ENCODE measurements at regions not wholly inside any gene's neighbourhood (a gene's known extent, or its start where the extent isn't known, plus 50 kb on each side); places are given as distances from the start of the nearest gene placed in this dataset.
"Not testable (repeated sequence)": the region's sequence is repeated elsewhere in the genome, so short reads cannot be mapped to it uniquely, and the experiment has no call there.

DNA sequence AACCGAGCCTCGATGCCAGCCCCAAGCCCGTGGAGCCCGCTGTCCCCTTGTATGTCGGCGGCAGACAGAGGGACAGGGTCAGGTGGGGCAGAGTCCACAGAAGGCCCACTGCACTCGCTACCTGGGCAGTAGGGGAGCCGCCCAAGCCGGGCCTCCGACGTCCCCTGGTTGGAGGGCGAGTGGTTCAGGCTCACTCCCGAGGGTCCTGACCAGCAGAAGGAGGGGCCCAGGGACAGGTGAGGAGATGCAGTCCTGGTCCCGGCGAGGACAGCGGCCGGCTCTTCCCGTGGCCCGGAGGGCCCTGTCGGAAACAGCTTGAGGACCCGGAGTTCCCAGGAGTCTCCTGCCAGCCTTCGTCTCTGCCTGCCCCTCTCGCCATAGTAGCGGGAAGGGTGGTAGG, 216.7 kb upstream of the SFSWAP start:
- no peak for DNase-seq

- no peak for DNase-seq
Measured at GRCh38 chr12:131494741-131495524, 216.0 kb upstream of the SFSWAP start.

DNA sequence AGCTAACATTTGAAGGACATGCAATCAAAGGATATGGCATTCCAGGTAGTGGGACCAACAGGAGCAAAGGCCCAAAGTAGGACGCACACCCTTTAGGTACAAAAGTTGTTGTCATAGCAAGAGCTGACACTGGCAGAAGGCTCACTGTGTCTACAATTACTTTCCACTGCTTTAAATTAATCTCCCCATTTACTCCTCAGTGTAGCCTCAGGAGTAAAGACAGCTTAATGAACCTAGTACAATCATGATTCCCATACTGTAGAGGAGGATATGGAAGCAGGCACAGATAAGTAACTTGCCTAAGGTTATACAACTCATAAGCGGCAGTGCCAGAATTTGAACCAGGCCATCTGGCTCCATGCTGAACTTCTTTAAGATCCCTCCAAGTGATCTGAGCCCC, 212.9 kb upstream of the SFSWAP start:
- no peak for DNase-seq

DNA sequence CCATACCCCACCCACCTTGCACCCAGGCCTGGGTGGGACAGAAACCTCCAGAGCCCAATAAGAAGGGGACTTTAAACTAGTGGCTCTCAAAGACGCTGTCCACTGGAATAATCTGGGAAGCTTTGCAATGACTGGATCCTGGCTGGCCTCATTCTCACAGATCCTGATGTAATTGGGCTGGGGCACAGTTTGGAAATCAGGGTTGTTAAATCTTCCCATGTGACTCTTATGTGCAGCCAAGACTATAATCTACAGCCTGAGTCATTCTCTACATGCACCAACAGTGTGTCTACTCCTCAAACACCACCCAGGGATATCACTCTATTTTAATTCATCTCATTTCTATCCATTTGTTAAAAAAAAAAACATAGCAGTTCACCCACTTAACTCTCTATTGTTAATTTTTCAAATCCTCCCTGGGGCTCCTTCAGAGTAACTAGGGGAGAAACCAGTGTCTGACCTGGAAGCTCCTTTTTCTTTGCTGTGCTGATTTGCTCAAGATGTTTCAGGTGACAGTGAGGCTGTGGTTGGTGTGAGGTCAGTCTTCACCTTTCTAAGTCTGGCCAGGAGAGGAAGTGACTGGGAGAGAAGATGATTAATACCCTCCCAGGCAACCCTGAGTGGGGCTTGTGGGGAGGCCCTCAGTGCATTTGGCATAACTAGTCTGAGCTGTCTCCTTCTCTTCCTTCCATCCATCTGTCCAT, 211.6 kb upstream of the SFSWAP start:
- no peak for DNase-seq

- DNase-seq = no peak
Measured at GRCh38 chr12:131499864-131500190, 211.1 kb upstream of the SFSWAP start.

DNA sequence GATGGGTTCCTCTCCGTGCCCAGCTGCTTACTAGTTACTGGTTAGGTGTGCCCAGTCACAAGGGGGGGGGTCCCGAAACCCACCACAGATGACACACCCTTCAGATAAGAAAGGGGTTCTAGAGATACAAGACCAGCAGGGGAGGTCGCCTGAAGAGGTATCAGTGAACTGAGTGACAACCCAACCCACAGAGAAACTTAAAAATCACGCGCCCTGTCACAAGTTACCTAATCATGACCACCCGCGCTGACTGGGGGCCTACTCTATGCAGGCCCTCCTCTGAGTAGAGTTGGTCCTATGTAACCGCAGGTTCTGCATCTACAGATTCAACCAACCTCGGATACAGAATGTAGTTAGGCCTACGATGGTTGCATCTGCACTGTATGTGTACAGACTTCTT, 210.3 kb upstream of the SFSWAP start:
- DNase-seq = no peak

- DNase-seq = no peak
Measured at GRCh38 chr12:131505561-131505960, 205.3 kb upstream of the SFSWAP start.

- no peak for DNase-seq
Measured at GRCh38 chr12:131506426-131506825, 204.5 kb upstream of the SFSWAP start.

DNA sequence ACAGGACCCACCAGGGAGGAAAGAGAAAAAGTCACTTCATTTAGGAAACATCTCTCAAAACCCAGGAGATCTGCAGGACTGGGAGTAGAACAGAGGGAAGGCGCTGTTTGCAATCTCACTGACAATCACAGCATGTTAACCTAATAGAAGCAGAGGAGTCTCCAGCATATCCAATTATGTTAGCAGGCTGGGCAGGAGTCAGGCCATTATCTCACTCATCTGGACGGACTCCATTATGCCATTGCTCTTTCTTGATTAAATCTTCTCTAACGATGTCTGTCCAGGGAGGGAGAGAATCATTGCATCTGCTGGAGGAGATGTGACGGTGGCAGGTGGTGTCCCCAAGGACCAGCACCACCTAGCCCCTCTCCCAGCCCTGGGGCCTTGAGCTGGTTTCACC, 203.8 kb upstream of the SFSWAP start:
- no peak for DNase-seq

DNA sequence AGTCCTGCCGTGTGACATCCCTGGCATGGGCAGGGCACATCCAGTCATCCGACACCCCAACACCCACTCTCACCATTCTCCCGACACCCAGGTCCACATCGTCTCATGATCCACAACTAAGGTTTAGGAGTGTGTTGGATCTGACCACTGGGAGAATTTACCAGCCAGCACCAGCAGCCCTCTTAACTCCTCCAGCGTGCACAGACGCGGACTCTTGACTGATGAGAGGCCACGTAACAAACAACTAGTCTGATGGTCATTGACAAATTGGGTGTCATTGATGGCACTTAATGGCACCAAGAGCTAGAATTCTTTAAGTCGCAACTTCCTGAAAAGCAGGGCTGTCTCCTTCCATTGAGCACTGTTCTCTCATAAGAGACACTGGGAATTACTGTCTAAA, 203.0 kb upstream of the SFSWAP start:
- DNase-seq = no peak

DNA sequence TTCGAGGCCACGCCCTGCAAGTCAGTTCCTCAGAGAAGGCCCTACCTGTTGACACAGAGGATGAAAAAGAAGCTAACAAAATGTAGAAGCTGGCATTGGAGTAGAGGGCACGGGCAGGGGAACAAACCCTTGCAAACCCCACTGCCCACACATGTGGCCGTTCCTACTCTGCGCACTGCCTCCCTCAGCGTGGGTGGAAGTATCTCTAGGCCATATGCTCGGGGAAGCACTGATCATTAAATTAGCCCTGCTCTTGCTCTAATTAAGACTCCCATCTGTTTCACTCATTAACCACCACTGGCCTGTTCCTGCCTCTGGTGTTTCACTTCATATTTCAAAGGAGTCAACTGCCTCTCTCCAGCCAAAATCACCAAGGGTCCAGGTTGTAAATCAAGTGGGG, 201.2 kb upstream of the SFSWAP start:
- no peak for DNase-seq

DNA sequence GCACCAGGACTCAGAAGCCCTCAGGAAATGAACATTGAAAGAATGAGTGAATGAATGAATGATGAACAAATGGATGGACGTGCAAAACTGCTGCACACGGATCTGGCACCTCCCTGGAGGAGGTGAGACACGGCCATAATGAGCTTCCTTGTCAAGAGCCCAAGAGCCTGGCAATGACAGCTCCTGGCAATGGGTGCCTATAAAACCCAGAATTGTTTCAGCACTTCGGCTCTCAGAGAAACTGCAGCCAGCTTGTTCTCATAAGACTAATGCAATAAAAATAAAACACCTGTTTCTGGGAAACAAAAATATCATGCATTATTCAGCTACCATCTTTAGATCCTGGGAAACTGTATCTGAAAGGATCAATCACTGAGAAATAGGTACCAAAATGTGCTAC, 200.5 kb upstream of the SFSWAP start:
- no peak for DNase-seq

DNA sequence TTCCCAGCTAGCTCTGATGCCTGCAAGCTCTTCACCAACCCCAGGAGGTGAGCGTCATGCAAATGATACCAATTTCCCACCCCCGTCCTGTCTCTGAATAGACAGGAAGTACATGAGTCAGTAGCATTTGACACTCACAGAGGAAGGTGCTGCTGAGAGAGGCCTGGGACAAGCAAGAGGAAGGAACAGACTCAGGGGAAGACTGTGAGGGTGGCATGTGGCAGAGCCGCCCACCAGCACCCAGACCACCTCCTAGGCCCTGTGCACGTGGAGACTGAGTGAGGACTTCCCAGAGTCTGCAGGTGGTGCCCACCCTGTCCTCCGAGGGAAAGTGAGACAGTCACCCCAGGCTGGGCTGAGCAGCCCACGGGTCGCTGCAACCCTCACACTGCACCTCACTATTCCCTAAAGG, 199.5 kb upstream of the SFSWAP start:
- DNase-seq = no peak

- DNase-seq = no peak
Measured at GRCh38 chr12:131511803-131512561, 198.9 kb upstream of the SFSWAP start.

- DNase-seq = no peak
Measured at GRCh38 chr12:131513606-131514005, 197.3 kb upstream of the SFSWAP start.

DNA sequence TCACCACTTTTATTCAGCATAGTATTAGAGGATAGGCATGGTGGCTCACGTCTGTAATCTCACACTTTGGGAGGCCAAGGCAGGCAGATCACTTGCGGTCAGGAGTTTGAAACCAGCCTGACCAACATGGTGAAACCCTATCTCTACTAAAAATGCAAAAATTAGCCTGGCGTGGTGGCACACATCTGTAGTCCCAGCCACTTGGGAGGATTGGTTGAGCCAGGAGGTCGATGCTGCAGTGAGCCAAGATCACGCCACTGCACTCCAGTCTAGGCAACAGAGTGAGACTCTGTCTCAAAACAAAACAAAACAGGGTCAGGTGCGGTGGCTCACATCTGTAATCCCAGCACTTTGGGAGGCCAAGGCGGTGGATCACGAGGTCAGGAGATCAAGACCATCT, 190.3 kb upstream of the SFSWAP start:
- not testable (repeated sequence) for DNase-seq

DNA sequence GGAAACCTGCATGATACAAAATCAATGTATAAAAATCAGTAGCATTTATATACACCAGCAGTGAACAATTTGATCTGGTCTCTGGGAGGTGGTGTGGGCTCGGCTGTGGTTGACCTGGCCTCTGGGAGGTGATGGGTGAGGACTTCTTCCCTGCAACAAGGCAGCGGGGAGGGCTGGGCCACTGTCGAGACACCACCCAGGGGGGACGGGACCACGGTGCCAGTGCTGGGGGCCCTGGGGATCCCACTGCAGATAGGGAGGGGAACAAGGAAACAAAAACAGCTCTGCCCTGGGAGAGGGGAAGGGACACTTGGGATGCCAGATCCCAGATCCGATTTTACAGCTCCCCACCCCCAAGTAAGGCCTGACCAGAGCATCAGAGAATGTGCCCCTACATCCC, 189.6 kb upstream of the SFSWAP start:
- no peak for DNase-seq

- DNase-seq = no peak
Measured at GRCh38 chr12:131525795-131526508, 184.9 kb upstream of the SFSWAP start.

- DNase-seq = no peak
Measured at GRCh38 chr12:131527092-131527491, 183.8 kb upstream of the SFSWAP start.

DNA sequence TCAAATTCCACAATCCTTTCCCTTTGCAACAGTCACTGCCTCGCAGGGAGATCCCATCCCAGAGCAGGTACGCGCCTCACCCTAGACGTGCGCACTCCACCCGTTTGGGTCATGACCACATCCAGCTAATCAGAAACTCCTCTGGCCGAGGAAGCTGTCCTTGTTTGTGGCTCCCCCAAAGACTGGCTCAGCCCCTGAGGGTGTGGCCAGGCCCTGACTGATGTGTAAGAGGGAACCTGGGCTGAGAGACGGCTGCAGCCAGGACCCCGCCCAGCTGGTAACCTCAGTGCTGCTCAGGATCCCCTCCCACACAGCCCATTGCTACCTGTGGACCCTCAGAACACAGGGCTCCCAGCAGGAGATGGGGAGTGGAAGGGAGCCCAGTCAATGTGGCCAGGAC, 183.2 kb upstream of the SFSWAP start:
- DNase-seq = no peak

DNA sequence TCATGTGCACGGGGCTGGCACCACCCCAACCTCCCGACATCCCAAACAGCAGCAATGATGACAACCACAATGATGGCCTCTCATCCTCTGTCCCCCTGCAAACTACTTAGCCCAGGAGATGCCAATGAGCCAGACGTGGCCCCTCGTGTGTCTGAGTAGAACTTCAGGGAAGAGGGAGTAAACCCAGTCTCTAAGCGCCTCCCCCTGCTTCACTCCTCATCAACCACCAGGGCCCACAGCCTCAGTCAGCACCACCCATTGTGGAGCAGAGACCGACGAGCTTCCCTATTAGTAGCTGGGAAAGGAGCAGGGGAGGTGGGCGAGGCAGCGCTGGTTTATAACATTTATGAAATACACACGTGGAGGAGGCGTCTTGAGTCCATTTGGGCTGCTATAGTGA, 182.7 kb upstream of the SFSWAP start:
- DNase-seq = no peak

- DNase-seq = no peak
Measured at GRCh38 chr12:131528667-131529066, 182.2 kb upstream of the SFSWAP start.

All from hippocampal formation (tissue), 2 donors.